ENCODE measurements at regions not wholly inside any gene's neighbourhood (a gene's known extent, or its start where the extent isn't known, plus 50 kb on each side); places are given as distances from the start of the nearest gene placed in this dataset.

DNA sequence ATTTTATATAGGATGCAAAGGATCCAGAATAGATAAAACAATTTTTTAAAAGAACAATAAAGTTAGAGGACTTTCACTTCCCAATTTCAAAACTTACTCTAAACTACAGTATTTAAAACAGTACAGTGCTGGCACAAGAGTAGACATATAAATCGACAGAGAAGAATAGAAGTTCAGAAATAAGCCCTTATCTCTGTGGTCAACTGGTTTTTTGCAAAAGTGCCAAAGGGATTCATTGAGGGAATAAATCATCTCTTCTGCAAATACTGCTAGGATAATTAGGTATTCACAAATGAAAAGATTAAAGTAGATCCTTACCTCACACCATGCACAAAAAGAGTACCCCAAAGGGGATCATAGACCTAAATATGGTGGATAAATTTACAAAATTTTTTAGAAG lies 431.0 kb upstream of the HTR2A start:
- DNase-seq = no peak
- intact Hi-C loops (cut with DNase I; ENCODE audit: low total_unique reads) = no loop called here
- no peaks in the 10 kb centered on the region for H3K27me3 ChIP-seq
- TF ChIP-seq, protein P1, sequence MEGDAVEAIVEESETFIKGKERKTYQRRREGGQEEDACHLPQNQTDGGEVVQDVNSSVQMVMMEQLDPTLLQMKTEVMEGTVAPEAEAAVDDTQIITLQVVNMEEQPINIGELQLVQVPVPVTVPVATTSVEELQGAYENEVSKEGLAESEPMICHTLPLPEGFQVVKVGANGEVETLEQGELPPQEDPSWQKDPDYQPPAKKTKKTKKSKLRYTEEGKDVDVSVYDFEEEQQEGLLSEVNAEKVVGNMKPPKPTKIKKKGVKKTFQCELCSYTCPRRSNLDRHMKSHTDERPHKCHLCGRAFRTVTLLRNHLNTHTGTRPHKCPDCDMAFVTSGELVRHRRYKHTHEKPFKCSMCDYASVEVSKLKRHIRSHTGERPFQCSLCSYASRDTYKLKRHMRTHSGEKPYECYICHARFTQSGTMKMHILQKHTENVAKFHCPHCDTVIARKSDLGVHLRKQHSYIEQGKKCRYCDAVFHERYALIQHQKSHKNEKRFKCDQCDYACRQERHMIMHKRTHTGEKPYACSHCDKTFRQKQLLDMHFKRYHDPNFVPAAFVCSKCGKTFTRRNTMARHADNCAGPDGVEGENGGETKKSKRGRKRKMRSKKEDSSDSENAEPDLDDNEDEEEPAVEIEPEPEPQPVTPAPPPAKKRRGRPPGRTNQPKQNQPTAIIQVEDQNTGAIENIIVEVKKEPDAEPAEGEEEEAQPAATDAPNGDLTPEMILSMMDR (IDR thresholded peaks at IDR 0.05) = no peak
- TF ChIP-seq POLR2A (IDR thresholded peaks at IDR 0.05) = no peak
- 46 to 60% methylated on average over 1 of the region's 1 CpG for WGBS, 2 donors
- H3K36me3 ChIP-seq (ENCODE audit: low read depth, missing control alignments) = no peaks in the 10 kb centered on the region
- H3K4me1 ChIP-seq = no peaks in the 10 kb centered on the region
- H3K4me3 ChIP-seq = no peak overlapping the region
- no peaks in the 10 kb centered on the region for H3K9me3 ChIP-seq
- H3K27ac ChIP-seq = no peak overlapping the region

DNA sequence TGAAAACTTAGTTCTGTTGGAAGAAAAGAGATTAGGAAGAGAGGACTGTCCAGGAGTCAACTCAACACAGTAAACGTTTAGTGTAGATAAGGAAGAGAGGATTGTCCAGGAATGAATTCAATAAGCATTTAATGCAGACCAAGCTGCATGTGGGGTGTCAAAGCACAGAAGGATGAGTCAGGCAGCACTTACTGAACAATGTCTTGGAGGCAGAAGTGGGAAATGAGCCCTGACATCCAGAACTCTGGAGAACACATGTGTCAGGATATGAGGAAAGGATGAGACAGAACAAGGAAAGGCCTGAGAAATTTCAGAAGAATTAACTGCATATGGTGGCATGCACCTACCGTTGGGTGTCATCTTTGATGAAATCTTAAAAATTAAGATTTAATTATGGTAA lies 429.2 kb upstream of the HTR2A start:
- intact Hi-C loops (cut with DNase I; ENCODE audit: low total_unique reads) = no loop called here
- Histone ChIP-seq H3K4me1 (no peaks in the 10 kb centered on the region), H3K27me3 (no peaks in the 10 kb centered on the region), H3K4me3 (no peak overlapping the region), H3K27ac (no peak overlapping the region), H3K36me3 (ENCODE audit: low read depth, missing control alignments) (no peaks in the 10 kb centered on the region), H3K9me3 (no peaks in the 10 kb centered on the region)
- TF ChIP-seq, protein P1 (IDR thresholded peaks at IDR 0.05) = no peak
- no peak for TF ChIP-seq POLR2A (IDR thresholded peaks at IDR 0.05)
- WGBS, 2 donors = 65 to 74% methylated on average over 2 of the region's 2 CpGs
- DNase-seq = no peak

DNA sequence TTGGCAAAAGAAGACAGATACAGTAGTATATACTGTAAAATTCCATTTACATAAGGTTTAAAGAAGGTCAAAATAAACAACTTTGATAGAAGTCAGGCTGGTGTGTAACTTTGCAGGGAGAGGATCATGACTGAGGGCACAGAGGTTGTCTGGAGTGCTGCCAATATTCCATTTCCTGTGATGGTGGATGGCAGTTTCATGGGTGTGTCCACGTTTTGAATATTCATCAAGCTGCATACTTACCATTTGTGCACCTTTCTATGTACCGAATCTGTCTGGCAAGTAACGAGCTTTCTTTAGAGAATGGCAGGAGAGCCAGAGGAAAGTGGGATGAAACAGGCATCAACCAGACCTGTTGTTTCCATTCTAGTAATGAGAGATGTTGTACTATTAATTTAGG lies 420.5 kb upstream of the HTR2A start:
- 79% methylated on average over 3 of the region's 3 CpGs for WGBS, 2 donors
- no peak for DNase-seq
- intact Hi-C loops (cut with DNase I; ENCODE audit: low total_unique reads) = no loop called here
- H3K4me1 ChIP-seq = no peaks in the 10 kb centered on the region
- no peaks in the 10 kb centered on the region for H3K27me3 ChIP-seq
- no peak overlapping the region for H3K4me3 ChIP-seq
- no peaks in the 10 kb centered on the region for H3K9me3 ChIP-seq
- H3K27ac ChIP-seq = no peak overlapping the region
- H3K36me3 ChIP-seq (ENCODE audit: low read depth, missing control alignments) = no peaks in the 10 kb centered on the region
- TF ChIP-seq, protein P1 (IDR thresholded peaks at IDR 0.05) = no peak
- TF ChIP-seq POLR2A (IDR thresholded peaks at IDR 0.05) = no peak

DNA sequence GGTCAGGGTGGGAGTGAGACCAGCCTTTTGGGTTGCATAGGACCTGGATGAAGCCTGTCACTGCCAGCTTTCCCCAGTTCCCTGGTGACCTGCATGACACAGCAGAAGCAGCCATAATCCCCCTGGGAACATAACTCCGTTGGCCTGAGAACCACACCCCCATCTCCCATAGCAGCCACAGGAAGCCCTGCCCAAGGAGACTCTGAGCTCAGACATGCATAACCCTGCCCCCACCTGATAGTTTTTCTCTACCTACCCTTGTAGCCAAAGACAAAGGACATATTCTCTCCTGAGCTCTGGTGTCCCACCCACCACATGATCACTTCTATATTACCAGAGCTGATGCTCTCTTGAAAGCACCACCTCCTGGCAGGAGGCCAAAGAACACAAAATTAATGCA lies 413.5 kb upstream of the HTR2A start:
- no peaks in the 10 kb centered on the region for H3K9me3 ChIP-seq
- 67% methylated on average over 1 of the region's 1 CpG; no CpG with 5 or more reads in 1 of the 2 donors for WGBS, 2 donors
- intact Hi-C loops (cut with DNase I; ENCODE audit: low total_unique reads) = no loop called here
- DNase-seq = no peak
- no peaks in the 10 kb centered on the region for H3K27me3 ChIP-seq
- TF ChIP-seq POLR2A (IDR thresholded peaks at IDR 0.05) = no peak
- TF ChIP-seq, protein P1 (IDR thresholded peaks at IDR 0.05) = no peak
- no peak overlapping the region for H3K4me3 ChIP-seq
- H3K4me1 ChIP-seq = no peaks in the 10 kb centered on the region
- no peak overlapping the region for H3K27ac ChIP-seq
- no peaks in the 10 kb centered on the region for H3K36me3 ChIP-seq (ENCODE audit: low read depth, missing control alignments)

DNA sequence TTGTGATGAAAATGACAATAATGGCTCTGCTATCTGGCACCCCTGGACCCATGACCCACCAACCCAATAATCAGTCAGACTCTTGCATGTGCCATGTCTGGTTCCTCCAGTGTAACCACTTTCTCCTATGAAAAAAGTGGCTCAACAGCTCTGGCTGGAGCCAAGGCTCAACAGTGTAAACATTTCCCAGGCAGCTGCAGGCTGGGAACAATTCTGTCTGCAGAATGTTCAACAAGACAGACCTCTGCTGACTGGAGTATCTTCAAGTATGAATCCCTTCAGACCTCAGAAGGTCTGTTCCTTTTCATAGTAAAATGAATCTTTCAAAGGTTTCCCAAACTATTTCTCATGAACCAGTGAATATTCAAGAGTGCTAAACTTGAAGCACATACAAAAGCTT lies 410.1 kb upstream of the HTR2A start:
- no peak for DNase-seq
- intact Hi-C loops (cut with DNase I; ENCODE audit: low total_unique reads) = no loop called here
- Histone ChIP-seq H3K4me1 (no peaks in the 10 kb centered on the region), H3K27me3 (no peaks in the 10 kb centered on the region), H3K4me3 (no peak overlapping the region), H3K36me3 (ENCODE audit: low read depth, missing control alignments) (no peaks in the 10 kb centered on the region), H3K27ac (no peak overlapping the region), H3K9me3 (no peaks in the 10 kb centered on the region)
- TF ChIP-seq, protein P1 (IDR thresholded peaks at IDR 0.05) = no peak
- no peak for TF ChIP-seq POLR2A (IDR thresholded peaks at IDR 0.05)
